ENCODE measurements at regions not wholly inside any gene's neighbourhood (a gene's known extent, or its start where the extent isn't known, plus 50 kb on each side); places are given as distances from the start of the nearest gene placed in this dataset.

GRCh38 chr9:99605016-99605743 lies 216.5 kb upstream of the NR4A3 start:
- no peak overlapping the region for H3K4me3 ChIP-seq (ENCODE audit: low read length in 3 of 3)
- H3K4me1 ChIP-seq (ENCODE audit: control insufficient read depth in 2 of 3, insufficient read depth in 2 of 3, low read depth in 1 of 3, low read length in 3 of 3): no peaks in the 10 kb centered on the region
- FAIRE-seq: no peak
- no peaks in the 10 kb centered on the region for H3K27me3 ChIP-seq (ENCODE audit: control insufficient read depth, insufficient read depth, low read length)
- no peak overlapping the region for H3K9ac ChIP-seq (ENCODE audit: low read length in 3 of 3)
- H3K27ac ChIP-seq (ENCODE audit: low read depth in 2 of 2, low read length in 2 of 2): no peak overlapping the region
- no peak for DNase-seq
- intact Hi-C loops (cut with DNase I): no loop called here
- no peaks in the 10 kb centered on the region for H3K9me3 ChIP-seq (ENCODE audit: control insufficient read depth in 2 of 3, insufficient read depth in 1 of 3, low read length in 3 of 3)
- H3K36me3 ChIP-seq (ENCODE audit: control insufficient read depth in 2 of 3, insufficient read depth in 3 of 3, low read length in 3 of 3): no peaks in the 10 kb centered on the region
- TF ChIP-seq CTCF (IDR thresholded peaks at IDR 0.05; ENCODE audit: borderline replicate concordance, extremely low read depth, insufficient read depth): no peak

GRCh38 chr9:99606296-99606695 lies 215.4 kb upstream of the NR4A3 start:
- Histone ChIP-seq H3K4me1 (ENCODE audit: control insufficient read depth in 2 of 3, insufficient read depth in 2 of 3, low read depth in 1 of 3, low read length in 3 of 3) (no peaks in the 10 kb centered on the region), H3K36me3 (ENCODE audit: control insufficient read depth in 2 of 3, insufficient read depth in 3 of 3, low read length in 3 of 3) (no peaks in the 10 kb centered on the region), H3K4me3 (ENCODE audit: low read length in 3 of 3) (no peak overlapping the region), H3K9me3 (ENCODE audit: control insufficient read depth in 2 of 3, insufficient read depth in 1 of 3, low read length in 3 of 3) (no peaks in the 10 kb centered on the region), H3K27me3 (ENCODE audit: control insufficient read depth, insufficient read depth, low read length) (no peaks in the 10 kb centered on the region), H3K9ac (ENCODE audit: low read length in 3 of 3) (no peak overlapping the region), H3K27ac (ENCODE audit: low read depth in 2 of 2, low read length in 2 of 2) (no peak overlapping the region)
- intact Hi-C loops (cut with DNase I): no loop called here
- FAIRE-seq: no peak
- DNase-seq: no peak
- no peak for TF ChIP-seq CTCF (IDR thresholded peaks at IDR 0.05; ENCODE audit: borderline replicate concordance, extremely low read depth, insufficient read depth)

GRCh38 chr9:99606957-99607356 lies 214.7 kb upstream of the NR4A3 start:
- DNase-seq (no peak), FAIRE-seq (no peak)
- no peak overlapping the region for H3K9ac ChIP-seq (ENCODE audit: low read length in 3 of 3)
- no peak overlapping the region for H3K27ac ChIP-seq (ENCODE audit: low read depth in 2 of 2, low read length in 2 of 2)
- H3K27me3 ChIP-seq (ENCODE audit: control insufficient read depth, insufficient read depth, low read length): no peaks in the 10 kb centered on the region
- no peaks in the 10 kb centered on the region for H3K4me1 ChIP-seq (ENCODE audit: control insufficient read depth in 2 of 3, insufficient read depth in 2 of 3, low read depth in 1 of 3, low read length in 3 of 3)
- no peak for TF ChIP-seq CTCF (IDR thresholded peaks at IDR 0.05; ENCODE audit: borderline replicate concordance, extremely low read depth, insufficient read depth)
- H3K36me3 ChIP-seq (ENCODE audit: control insufficient read depth in 2 of 3, insufficient read depth in 3 of 3, low read length in 3 of 3): no peaks in the 10 kb centered on the region
- no peaks in the 10 kb centered on the region for H3K9me3 ChIP-seq (ENCODE audit: control insufficient read depth in 2 of 3, insufficient read depth in 1 of 3, low read length in 3 of 3)
- H3K4me3 ChIP-seq (ENCODE audit: low read length in 3 of 3): no peak overlapping the region
- intact Hi-C loops (cut with DNase I): no loop called here

Measured in kidney (tissue), 13 donors.